Gastrocnemius medialis (tissue), 4 donors: ENCODE measurements at regions not wholly inside any gene's neighbourhood (a gene's known extent, or its start where the extent isn't known, plus 50 kb on each side); places are given as distances from the start of the nearest gene placed in this dataset.

Experiments
- ATAC-seq, 2 donors: fragments of 150-250 bp; one replicate each; pipeline ENCODE4 v1.9.1; 2016
- DNase-seq, 2 donors: peaks; one replicate each; pipeline ENCODE4 v3.0.0-alpha.2; 2019
- H3K27ac ChIP-seq, 4 donors: fragments of 200-600 bp; sonication (generic); 1 replicate in 1 of 4; 2 replicates in 3 of 4; pipeline ENCODE4 v1.5.1; 2016 to 2018; ENCODE audit warnings: mild to moderate bottlenecking in 2 of 4, moderate library complexity in 1 of 4
- H3K27me3 ChIP-seq, 3 donors: fragments of 200-600 bp; sonication (generic) in 2 of 3; 1 replicate in 1 of 3; 2 replicates in 2 of 3; pipeline versions ENCODE4 v1.5.1 to v1.6.0; 2016 to 2019; ENCODE audit warnings: mild to moderate bottlenecking in 1 of 3, moderate library complexity in 1 of 3
- H3K36me3 ChIP-seq, 2 donors: fragments of 200-600 bp; sonication (generic) in 1 of 2; one replicate each; pipeline ENCODE4 v1.5.1; 2017 to 2018
- H3K4me1 ChIP-seq, 2 donors: fragments of 200-600 bp; sonication (generic) in 1 of 2; one replicate each; pipeline ENCODE4 v1.5.1; 2016 to 2017; ENCODE audit warnings: mild to moderate bottlenecking in 2 of 2
- H3K4me3 ChIP-seq, 4 donors: fragments of 200-600 bp; sonication (generic) in 3 of 4; 1 replicate in 1 of 4; 2 replicates in 3 of 4; pipeline ENCODE4 v1.5.1; 2016 to 2019; ENCODE audit warnings: mild to moderate bottlenecking in 2 of 4
- H3K9me3 ChIP-seq, 3 donors: fragments of 200-600 bp; sonication (generic) in 2 of 3; 1 replicate in 1 of 3; 2 replicates in 2 of 3; pipeline ENCODE4 v1.5.1; 2016 to 2019
- POLR2A ChIP-seq, 2 donors: fragments of 450-650 bp; IDR thresholded peaks; one replicate each; pipeline ENCODE4 v1.6.1; 2017; ENCODE audit warnings: antibody characterized with exemption in 2 of 2, mild to moderate bottlenecking in 2 of 2, moderate library complexity in 2 of 2
- in situ Hi-C, 4 donors: fragments of 200-750 bp; cut with MboI; loops; one replicate each; pipeline versions ENCODE4 v1.15.0 to v1.8.0; 2017; ENCODE audit warnings: low sequenced_read_pairs in 4 of 4
- intact Hi-C: fragments of 100-400 bp; cut with DNase I; formaldehyde crosslinking; loops from one replicate; pipeline ENCODE4 v1.15.1; 2023; ENCODE audit warnings: low total_unique reads
- TF ChIP-seq, protein P1 (sequence below), 5 experiments: fragments of 450-650 bp in 3 of 5; fragments of 200-600 bp in 2 of 5; sonication (generic) in 2 of 5; IDR thresholded peaks in 4 of 5; conservative IDR thresholded peaks in 1 of 5; 1 replicate in 4 of 5; 2 replicates in 1 of 5; pipeline ENCODE4 v1.5.1; 2016 to 2019; ENCODE audit warnings: antibody characterized with exemption in 5 of 5, mild to moderate bottlenecking in 3 of 5, moderate library complexity in 3 of 5

- intact Hi-C loops = no loop called here
- ATAC-seq = peak in 1 of 2 donors; percentile 54
These were observed 92.8 kb downstream of the ZIC4 start for GRCh38 chr3:147313513-147313912.

GRCh38 chr3:147312786-147313280 lies 93.5 kb downstream of the ZIC4 start:
- Histone ChIP-seq H3K36me3 (no peaks in the 10 kb centered on the region), H3K27ac (no peak overlapping the region), H3K4me3 (no peak overlapping the region), H3K27me3 (no peaks in the 10 kb centered on the region), H3K9me3 (no peaks in the 10 kb centered on the region), H3K4me1 (no peaks in the 10 kb centered on the region)
- TF ChIP-seq POLR2A (IDR thresholded peaks at IDR 0.05) = no peak
- TF ChIP-seq, protein P1, sequence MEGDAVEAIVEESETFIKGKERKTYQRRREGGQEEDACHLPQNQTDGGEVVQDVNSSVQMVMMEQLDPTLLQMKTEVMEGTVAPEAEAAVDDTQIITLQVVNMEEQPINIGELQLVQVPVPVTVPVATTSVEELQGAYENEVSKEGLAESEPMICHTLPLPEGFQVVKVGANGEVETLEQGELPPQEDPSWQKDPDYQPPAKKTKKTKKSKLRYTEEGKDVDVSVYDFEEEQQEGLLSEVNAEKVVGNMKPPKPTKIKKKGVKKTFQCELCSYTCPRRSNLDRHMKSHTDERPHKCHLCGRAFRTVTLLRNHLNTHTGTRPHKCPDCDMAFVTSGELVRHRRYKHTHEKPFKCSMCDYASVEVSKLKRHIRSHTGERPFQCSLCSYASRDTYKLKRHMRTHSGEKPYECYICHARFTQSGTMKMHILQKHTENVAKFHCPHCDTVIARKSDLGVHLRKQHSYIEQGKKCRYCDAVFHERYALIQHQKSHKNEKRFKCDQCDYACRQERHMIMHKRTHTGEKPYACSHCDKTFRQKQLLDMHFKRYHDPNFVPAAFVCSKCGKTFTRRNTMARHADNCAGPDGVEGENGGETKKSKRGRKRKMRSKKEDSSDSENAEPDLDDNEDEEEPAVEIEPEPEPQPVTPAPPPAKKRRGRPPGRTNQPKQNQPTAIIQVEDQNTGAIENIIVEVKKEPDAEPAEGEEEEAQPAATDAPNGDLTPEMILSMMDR (IDR thresholded peaks at IDR 0.05 in 4 of 5, conservative IDR thresholded peaks at IDR 0.05 in 1 of 5) = no peak
- in situ Hi-C loops (no loop called here), intact Hi-C loops (no loop called here)
- DNase-seq (no peak), ATAC-seq (no peak)

More at GRCh38 chr3:147313513-147313912, 92.8 kb downstream of the ZIC4 start:
- Histone ChIP-seq H3K4me3 (no peak overlapping the region), H3K27me3 (no peaks in the 10 kb centered on the region), H3K27ac (no peak overlapping the region), H3K36me3 (no peaks in the 10 kb centered on the region), H3K9me3 (no peaks in the 10 kb centered on the region), H3K4me1 (no peaks in the 10 kb centered on the region)
- no peak for DNase-seq
- in situ Hi-C loops = no loop called here
- TF ChIP-seq POLR2A (IDR thresholded peaks at IDR 0.05) = no peak
- TF ChIP-seq, protein P1 (IDR thresholded peaks at IDR 0.05 in 4 of 5, conservative IDR thresholded peaks at IDR 0.05 in 1 of 5) = no peak

- no peaks in the 10 kb centered on the region for H3K4me1 ChIP-seq
- in situ Hi-C loops = no loop called here
- H3K4me3 ChIP-seq = no peak overlapping the region
- TF ChIP-seq, protein P1 (IDR thresholded peaks at IDR 0.05 in 4 of 5, conservative IDR thresholded peaks at IDR 0.05 in 1 of 5) = no peak
- TF ChIP-seq POLR2A (IDR thresholded peaks at IDR 0.05) = no peak
- DNase-seq = no peak
- no peaks in the 10 kb centered on the region for H3K27me3 ChIP-seq
- H3K36me3 ChIP-seq = no peaks in the 10 kb centered on the region
- no peaks in the 10 kb centered on the region for H3K9me3 ChIP-seq
- H3K27ac ChIP-seq = no peak overlapping the region
- no peak for ATAC-seq
- intact Hi-C loops = no loop called here
These were observed 94.6 kb downstream of the ZIC4 start for GRCh38 chr3:147311716-147312115.

DNA sequence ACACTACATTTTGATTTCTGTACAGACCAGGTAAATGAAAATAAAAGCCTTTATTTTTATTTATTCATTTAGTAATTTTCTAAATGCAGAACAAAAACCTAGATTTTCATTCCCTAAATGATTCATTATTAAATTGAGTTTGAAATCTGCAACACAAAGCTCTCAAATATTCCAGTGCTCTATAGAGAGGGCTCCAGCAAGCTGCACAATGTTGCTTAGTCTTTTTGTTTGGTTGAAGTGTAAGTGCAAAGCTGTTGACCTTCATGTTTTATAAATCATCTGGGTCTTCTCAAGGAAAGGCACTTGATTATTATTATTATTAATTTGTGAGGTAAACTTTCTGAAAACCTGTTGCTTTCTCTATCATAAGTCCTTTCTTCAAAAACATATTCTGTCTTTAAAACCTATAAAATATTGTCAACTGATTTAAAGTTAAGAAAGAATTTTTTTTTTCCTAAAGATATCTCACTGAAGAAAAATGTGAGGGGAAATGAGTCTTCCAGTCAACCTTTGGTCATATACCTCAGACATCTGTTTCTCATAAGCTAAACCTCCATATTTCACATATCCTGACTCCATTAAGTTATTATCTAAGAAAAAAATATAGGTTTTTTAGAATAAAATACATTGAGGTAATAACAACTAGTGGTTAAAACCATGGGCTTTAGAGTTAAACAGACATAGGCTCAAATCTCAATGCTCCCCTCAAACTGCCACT lies 100.7 kb downstream of the ZIC4 start:
- Histone ChIP-seq H3K27me3 (no peaks in the 10 kb centered on the region), H3K4me3 (no peak overlapping the region), H3K9me3 (no peaks in the 10 kb centered on the region), H3K4me1 (no peaks in the 10 kb centered on the region), H3K27ac (no peak overlapping the region), H3K36me3 (no peaks in the 10 kb centered on the region)
- DNase-seq = no peak
- no peak for ATAC-seq
- TF ChIP-seq POLR2A (IDR thresholded peaks at IDR 0.05) = no peak
- TF ChIP-seq, protein P1 (IDR thresholded peaks at IDR 0.05 in 4 of 5, conservative IDR thresholded peaks at IDR 0.05 in 1 of 5) = no peak
- intact Hi-C loops (no loop called here), in situ Hi-C loops (no loop called here)
